ENCODE measurements at regions not wholly inside any gene's neighbourhood (a gene's known extent, or its start where the extent isn't known, plus 50 kb on each side); places are given as distances from the start of the nearest gene placed in this dataset.

GRCh38 chr10:89092439-89092838 lies 101.8 kb downstream of the FAS start:
- no peaks in the 10 kb centered on the region for H3K36me3 ChIP-seq (ENCODE audit: insufficient read depth, low read length)
- no peaks in the 10 kb centered on the region for H3K9me3 ChIP-seq (ENCODE audit: low read depth, low read length)
- peaks cover 10% of the 10 kb centered on the region for H3K4me1 ChIP-seq (ENCODE audit: insufficient read depth, low read length)
- H3K79me2 ChIP-seq (ENCODE audit: insufficient read depth, low read length), result no peaks in the 10 kb centered on the region
- no peaks in the 10 kb centered on the region for H3K27me3 ChIP-seq (ENCODE audit: insufficient read depth, low read length)
- DNase-seq (ENCODE audit: insufficient read length, low spot score, missing footprints), result no peak
- H3K4me3 ChIP-seq (ENCODE audit: insufficient read depth, low read length), result no peak overlapping the region
- no peak overlapping the region for H3K27ac ChIP-seq (ENCODE audit: low read depth, low read length)
- no peak overlapping the region for H3K4me2 ChIP-seq (ENCODE audit: insufficient read depth, low read length)
- no peak for TF ChIP-seq CTCF (IDR thresholded peaks at IDR 0.05; ENCODE audit: extremely low read depth, low read depth, low read length)
- H4K20me1 ChIP-seq (ENCODE audit: insufficient read depth, low read length), result no peaks in the 10 kb centered on the region
- H2AFZ ChIP-seq (ENCODE audit: low read length), result peak overlapping the region; percentile 44

- DNase-seq (ENCODE audit: insufficient read length, low spot score, missing footprints), result no peak
- Histone ChIP-seq H4K20me1 (ENCODE audit: insufficient read depth, low read length) (no peaks in the 10 kb centered on the region), H3K4me1 (ENCODE audit: insufficient read depth, low read length) (peaks cover 17% of the 10 kb centered on the region), H2AFZ (ENCODE audit: low read length) (no peak overlapping the region), H3K79me2 (ENCODE audit: insufficient read depth, low read length) (no peaks in the 10 kb centered on the region), H3K27me3 (ENCODE audit: insufficient read depth, low read length) (no peaks in the 10 kb centered on the region), H3K36me3 (ENCODE audit: insufficient read depth, low read length) (no peaks in the 10 kb centered on the region), H3K9me3 (ENCODE audit: low read depth, low read length) (no peaks in the 10 kb centered on the region), H3K4me3 (ENCODE audit: insufficient read depth, low read length) (no peak overlapping the region), H3K27ac (ENCODE audit: low read depth, low read length) (no peak overlapping the region), H3K4me2 (ENCODE audit: insufficient read depth, low read length) (no peak overlapping the region)
- no peak for TF ChIP-seq CTCF (IDR thresholded peaks at IDR 0.05; ENCODE audit: extremely low read depth, low read depth, low read length)
Measured at GRCh38 chr10:89091496-89091895, 100.9 kb downstream of the FAS start.

- Histone ChIP-seq H4K20me1 (ENCODE audit: insufficient read depth, low read length) (no peaks in the 10 kb centered on the region), H3K36me3 (ENCODE audit: insufficient read depth, low read length) (no peaks in the 10 kb centered on the region), H3K79me2 (ENCODE audit: insufficient read depth, low read length) (no peaks in the 10 kb centered on the region), H3K4me3 (ENCODE audit: insufficient read depth, low read length) (no peak overlapping the region), H2AFZ (ENCODE audit: low read length) (no peak overlapping the region), H3K4me2 (ENCODE audit: insufficient read depth, low read length) (peak overlapping the region; percentile 13), H3K4me1 (ENCODE audit: insufficient read depth, low read length) (peaks cover 21% of the 10 kb centered on the region), H3K9me3 (ENCODE audit: low read depth, low read length) (no peaks in the 10 kb centered on the region), H3K27me3 (ENCODE audit: insufficient read depth, low read length) (no peaks in the 10 kb centered on the region), H3K27ac (ENCODE audit: low read depth, low read length) (no peak overlapping the region)
- no peak for TF ChIP-seq CTCF (IDR thresholded peaks at IDR 0.05; ENCODE audit: extremely low read depth, low read depth, low read length)
- DNase-seq (ENCODE audit: insufficient read length, low spot score, missing footprints), result no peak
Measured at GRCh38 chr10:89090756-89091445, 100.3 kb downstream of the FAS start.

GRCh38 chr10:89086801-89087521 lies 96.4 kb downstream of the FAS start:
- no peaks in the 10 kb centered on the region for H3K9me3 ChIP-seq (ENCODE audit: low read depth, low read length)
- peak overlapping the region; percentile 80 for H2AFZ ChIP-seq (ENCODE audit: low read length)
- H3K4me1 ChIP-seq (ENCODE audit: insufficient read depth, low read length), result peaks cover 18% of the 10 kb centered on the region
- H3K27me3 ChIP-seq (ENCODE audit: insufficient read depth, low read length), result no peaks in the 10 kb centered on the region
- peak overlapping the region; percentile 73 for H3K27ac ChIP-seq (ENCODE audit: low read depth, low read length)
- no peaks in the 10 kb centered on the region for H3K79me2 ChIP-seq (ENCODE audit: insufficient read depth, low read length)
- peak; percentile 84 for DNase-seq (ENCODE audit: insufficient read length, low spot score, missing footprints)
- peak overlapping the region; percentile 54 for H3K4me3 ChIP-seq (ENCODE audit: insufficient read depth, low read length)
- H3K36me3 ChIP-seq (ENCODE audit: insufficient read depth, low read length), result no peaks in the 10 kb centered on the region
- no peak for TF ChIP-seq CTCF (IDR thresholded peaks at IDR 0.05; ENCODE audit: extremely low read depth, low read depth, low read length)
- H3K4me2 ChIP-seq (ENCODE audit: insufficient read depth, low read length), result peak overlapping the region; percentile 82
- no peaks in the 10 kb centered on the region for H4K20me1 ChIP-seq (ENCODE audit: insufficient read depth, low read length)

Data from osteoblast (primary cell).